ENCODE measurements at regions not wholly inside any gene's neighbourhood (a gene's known extent, or its start where the extent isn't known, plus 50 kb on each side); places are given as distances from the start of the nearest gene placed in this dataset.

DNA sequence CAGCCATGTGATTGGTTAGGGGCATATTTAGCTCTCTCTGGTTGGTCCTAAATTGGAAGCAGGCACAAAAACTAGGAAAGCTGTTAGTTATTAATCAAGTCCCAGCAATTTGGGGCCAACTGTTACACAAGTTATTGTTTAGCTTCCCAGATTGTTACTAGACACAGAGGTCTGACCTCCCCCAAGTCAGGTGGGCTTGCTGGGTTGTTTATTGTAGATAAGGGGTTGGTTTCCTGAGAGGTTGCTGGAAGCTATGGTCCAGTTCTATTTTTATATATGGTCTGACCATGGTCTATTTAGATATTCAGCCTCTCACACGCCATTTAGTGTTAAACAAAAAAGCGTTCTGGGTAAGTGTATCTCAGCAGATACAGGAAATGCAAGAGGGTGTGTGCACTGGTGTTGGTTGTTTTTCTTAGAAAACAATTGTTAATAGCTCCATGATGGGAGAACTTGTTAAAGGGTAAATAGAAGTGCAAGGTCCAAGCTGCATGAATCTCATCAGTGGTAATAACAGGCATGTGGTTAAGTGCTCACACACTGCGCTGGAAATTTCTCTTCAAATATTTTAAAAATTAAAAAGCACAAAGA is 150.0 kb downstream of the RAP2A start:
- TF ChIP-seq, protein P1, sequence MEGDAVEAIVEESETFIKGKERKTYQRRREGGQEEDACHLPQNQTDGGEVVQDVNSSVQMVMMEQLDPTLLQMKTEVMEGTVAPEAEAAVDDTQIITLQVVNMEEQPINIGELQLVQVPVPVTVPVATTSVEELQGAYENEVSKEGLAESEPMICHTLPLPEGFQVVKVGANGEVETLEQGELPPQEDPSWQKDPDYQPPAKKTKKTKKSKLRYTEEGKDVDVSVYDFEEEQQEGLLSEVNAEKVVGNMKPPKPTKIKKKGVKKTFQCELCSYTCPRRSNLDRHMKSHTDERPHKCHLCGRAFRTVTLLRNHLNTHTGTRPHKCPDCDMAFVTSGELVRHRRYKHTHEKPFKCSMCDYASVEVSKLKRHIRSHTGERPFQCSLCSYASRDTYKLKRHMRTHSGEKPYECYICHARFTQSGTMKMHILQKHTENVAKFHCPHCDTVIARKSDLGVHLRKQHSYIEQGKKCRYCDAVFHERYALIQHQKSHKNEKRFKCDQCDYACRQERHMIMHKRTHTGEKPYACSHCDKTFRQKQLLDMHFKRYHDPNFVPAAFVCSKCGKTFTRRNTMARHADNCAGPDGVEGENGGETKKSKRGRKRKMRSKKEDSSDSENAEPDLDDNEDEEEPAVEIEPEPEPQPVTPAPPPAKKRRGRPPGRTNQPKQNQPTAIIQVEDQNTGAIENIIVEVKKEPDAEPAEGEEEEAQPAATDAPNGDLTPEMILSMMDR (IDR thresholded peaks at IDR 0.05; ENCODE audit: low read depth, low read length) = no peak
- DNase-seq (ENCODE audit: extremely low read depth, low read depth) = no peak

DNA sequence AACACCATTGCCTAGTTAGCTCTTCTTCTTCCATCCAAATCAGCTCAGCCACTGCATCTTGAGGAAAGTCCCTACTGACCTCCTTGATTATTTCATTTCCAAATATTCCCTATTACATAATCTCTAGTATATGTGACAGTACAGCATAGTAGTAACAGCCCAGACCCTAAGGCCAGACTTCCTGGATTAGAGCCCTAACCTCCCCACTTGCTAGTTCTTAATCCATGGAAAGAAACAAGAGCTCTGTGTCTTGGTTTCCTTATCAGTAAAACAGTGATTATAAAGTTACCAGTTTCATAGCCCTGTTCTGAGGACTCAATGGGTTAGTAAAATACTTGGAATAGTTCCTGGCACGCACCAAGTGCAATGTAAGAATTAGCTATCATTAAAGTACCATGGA is 153.0 kb downstream of the RAP2A start:
- DNase-seq (ENCODE audit: extremely low read depth, low read depth) = no peak
- TF ChIP-seq, protein P1 (IDR thresholded peaks at IDR 0.05; ENCODE audit: low read depth, low read length) = no peak

DNA sequence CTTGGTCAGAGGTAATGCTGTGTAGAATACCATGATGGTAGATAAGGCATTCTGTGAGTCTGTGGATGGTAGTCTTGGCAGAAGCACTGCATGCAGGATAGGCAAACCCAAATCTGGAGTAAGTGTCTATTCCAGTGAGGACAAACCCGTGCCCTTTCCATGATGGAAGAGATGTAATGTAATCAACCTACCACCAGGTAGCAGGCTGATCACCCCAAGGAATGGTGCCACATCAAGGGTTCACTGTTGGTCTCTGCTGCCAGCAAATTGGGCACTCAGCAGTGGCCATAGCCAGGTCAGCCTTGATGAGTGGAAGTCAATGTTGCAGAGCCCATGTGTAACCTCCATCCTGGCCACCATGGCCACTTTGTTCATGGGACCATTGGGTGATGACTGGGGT is 155.0 kb downstream of the RAP2A start:
- DNase-seq (ENCODE audit: extremely low read depth, low read depth) = no peak
- TF ChIP-seq, protein P1 (IDR thresholded peaks at IDR 0.05; ENCODE audit: low read depth, low read length) = no peak

DNA sequence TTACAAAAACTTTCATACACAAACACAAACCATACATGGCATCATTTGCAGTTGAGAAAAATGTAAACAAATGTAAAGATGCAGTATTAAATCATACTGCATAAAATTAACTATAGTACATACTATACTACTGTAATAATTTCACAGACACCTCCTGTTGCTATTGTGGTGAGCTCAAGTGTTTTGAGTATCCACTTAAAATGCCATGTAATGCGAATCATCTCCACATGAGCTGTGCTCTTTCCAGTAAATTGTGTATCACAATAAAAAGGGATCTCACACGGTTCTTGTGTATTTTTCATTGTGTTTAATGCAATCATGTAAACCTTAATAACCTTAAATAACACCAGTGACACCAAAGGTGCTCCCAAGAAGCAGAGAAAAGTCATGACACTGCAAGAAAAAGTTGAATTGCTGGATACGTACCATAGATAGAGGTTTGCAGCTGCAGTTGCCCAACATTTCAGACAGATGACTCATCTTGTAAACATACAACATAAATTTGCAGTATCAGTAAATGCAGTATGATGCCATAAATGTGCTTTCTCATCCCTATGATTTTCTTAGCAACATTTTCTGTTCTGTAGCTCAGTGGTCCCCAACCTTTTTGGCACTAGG is 166.6 kb downstream of the RAP2A start:
- TF ChIP-seq, protein P1 (IDR thresholded peaks at IDR 0.05; ENCODE audit: low read depth, low read length) = no peak
- DNase-seq (ENCODE audit: extremely low read depth, low read depth) = no peak

DNA sequence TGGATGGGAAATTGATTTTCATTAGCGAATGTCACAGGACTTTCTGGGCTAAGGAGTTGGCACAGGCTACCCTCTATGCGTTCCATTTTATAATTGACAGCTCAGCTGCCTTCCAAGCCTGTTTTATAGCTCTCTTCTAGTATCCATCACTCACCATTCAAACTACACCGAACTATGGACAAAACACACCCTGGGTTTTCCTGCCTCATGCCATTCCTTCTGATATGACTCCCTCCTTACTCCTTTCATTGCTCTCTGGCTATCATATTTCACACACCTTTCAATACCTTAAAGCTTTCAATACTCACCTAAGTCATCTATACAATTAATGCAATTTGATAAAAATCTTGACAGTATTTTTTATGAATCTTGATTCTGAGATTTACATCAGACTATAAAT is 181.3 kb downstream of the RAP2A start:
- DNase-seq (ENCODE audit: extremely low read depth, low read depth) = no peak
- TF ChIP-seq, protein P1 (IDR thresholded peaks at IDR 0.05; ENCODE audit: low read depth, low read length) = no peak

DNA sequence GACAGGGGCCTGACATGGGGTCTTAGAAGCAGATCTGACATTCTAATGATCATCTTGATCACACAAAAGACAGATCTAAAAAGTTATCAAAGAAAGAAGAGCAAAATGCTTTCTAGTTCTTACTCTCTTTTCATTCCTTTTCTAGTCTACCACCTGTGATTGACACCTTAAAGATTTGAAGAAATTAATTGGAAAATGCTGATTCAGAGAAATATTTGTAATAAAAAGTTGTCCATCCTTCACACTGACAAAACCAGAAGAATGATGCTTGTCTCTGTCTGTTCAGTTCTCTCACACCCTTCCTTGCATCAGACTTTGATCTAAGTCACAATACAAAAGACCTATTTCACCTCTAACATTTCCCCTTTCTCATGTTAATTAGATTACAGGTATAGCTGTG is 182.4 kb downstream of the RAP2A start:
- TF ChIP-seq, protein P1 (IDR thresholded peaks at IDR 0.05; ENCODE audit: low read depth, low read length) = no peak
- DNase-seq (ENCODE audit: extremely low read depth, low read depth) = no peak

DNA sequence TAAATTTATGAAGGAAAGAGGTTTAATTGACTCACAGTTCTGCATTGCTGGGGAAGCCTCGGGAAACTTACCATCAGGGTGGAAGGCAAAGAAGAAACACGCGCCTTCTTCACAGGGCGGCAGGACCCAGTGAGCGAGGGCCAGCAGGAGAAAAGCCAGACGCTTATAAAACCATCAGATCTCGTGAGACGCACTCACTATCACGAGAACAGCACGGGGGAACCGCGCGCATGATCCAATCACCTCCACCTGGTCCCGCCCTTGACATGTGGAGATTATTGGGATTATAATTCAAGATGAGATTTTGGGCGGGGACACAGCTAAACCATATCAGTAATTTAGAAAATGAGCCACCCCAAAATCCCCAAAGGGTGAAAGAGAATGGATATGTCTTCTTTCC is 187.1 kb downstream of the RAP2A start:
- no peak for DNase-seq (ENCODE audit: extremely low read depth, low read depth)
- TF ChIP-seq, protein P1 (IDR thresholded peaks at IDR 0.05; ENCODE audit: low read depth, low read length) = no peak
